ENCODE measurements at regions not wholly inside any gene's neighbourhood (a gene's known extent, or its start where the extent isn't known, plus 50 kb on each side); places are given as distances from the start of the nearest gene placed in this dataset.
A peak's percentile ranks its signal among the peaks of the same experiment; 100 is the strongest.

- FAIRE-seq: no peak
Measured at GRCh38 chr2:146040051-146040450, 1520.1 kb upstream of the ZEB2 start.

GRCh38 chr2:146038014-146038413 is 1518.1 kb upstream of the ZEB2 start:
- FAIRE-seq: no peak

GRCh38 chr2:146037334-146037870 is 1517.5 kb upstream of the ZEB2 start:
- no peak for FAIRE-seq

GRCh38 chr2:146031158-146031557 is 1511.2 kb upstream of the ZEB2 start:
- no peak for FAIRE-seq

- no peak for FAIRE-seq
Measured at GRCh38 chr2:146027156-146027555, 1507.2 kb upstream of the ZEB2 start.

GRCh38 chr2:146025519-146025918 is 1505.6 kb upstream of the ZEB2 start:
- no peak for FAIRE-seq

- FAIRE-seq: no peak
Measured at GRCh38 chr2:146024212-146024743, 1504.4 kb upstream of the ZEB2 start.

- peak; percentile 30 for FAIRE-seq
Measured at GRCh38 chr2:146004462-146004861, 1484.5 kb upstream of the ZEB2 start.

GRCh38 chr2:146003337-146003736 is 1483.4 kb upstream of the ZEB2 start:
- no peak for FAIRE-seq

GRCh38 chr2:145994910-145995309 is 1475.0 kb upstream of the ZEB2 start:
- FAIRE-seq: no peak

GRCh38 chr2:145992572-145992971 is 1472.7 kb upstream of the ZEB2 start:
- FAIRE-seq: no peak

- no peak for FAIRE-seq
Measured at GRCh38 chr2:145987793-145988192, 1467.9 kb upstream of the ZEB2 start.

- FAIRE-seq: no peak
Measured at GRCh38 chr2:145985517-145985916, 1465.6 kb upstream of the ZEB2 start.

GRCh38 chr2:145984580-145984979 is 1464.7 kb upstream of the ZEB2 start:
- FAIRE-seq: peak; percentile 88

GRCh38 chr2:145980318-145980717 is 1460.4 kb upstream of the ZEB2 start:
- FAIRE-seq: no peak

- FAIRE-seq: no peak
Measured at GRCh38 chr2:145975406-145975805, 1455.5 kb upstream of the ZEB2 start.

- FAIRE-seq: no peak
Measured at GRCh38 chr2:145961846-145962245, 1441.9 kb upstream of the ZEB2 start.

GRCh38 chr2:145960479-145961163 is 1440.7 kb upstream of the ZEB2 start:
- no peak for FAIRE-seq

- FAIRE-seq: no peak
Measured at GRCh38 chr2:145958611-145959010, 1438.7 kb upstream of the ZEB2 start.

- no peak for FAIRE-seq
Measured at GRCh38 chr2:145957929-145958328, 1438.0 kb upstream of the ZEB2 start.

GRCh38 chr2:145939949-145940348 is 1420.0 kb upstream of the ZEB2 start:
- no peak for FAIRE-seq

GRCh38 chr2:145935016-145935415 is 1415.1 kb upstream of the ZEB2 start:
- no peak for FAIRE-seq

GRCh38 chr2:145931781-145932395 is 1412.0 kb upstream of the ZEB2 start:
- FAIRE-seq: no peak

GRCh38 chr2:145930318-145930717 is 1410.4 kb upstream of the ZEB2 start:
- no peak for FAIRE-seq

Data from islet of Langerhans (tissue), 1 donor.